H9 (cell line): ENCODE measurements at regions not wholly inside any gene's neighbourhood (a gene's known extent, or its start where the extent isn't known, plus 50 kb on each side); places are given as distances from the start of the nearest gene placed in this dataset.

ENCODE experiments used
- DNase-seq: peaks from one replicate; pipeline ENCODE4 v3.0.0-alpha.2; 2017
- H2AFZ ChIP-seq: one replicate; pipeline ENCODE4 v1.6.1; 2013; ENCODE audit warnings: mild to moderate bottlenecking, low read length, control low read depth, moderate library complexity
- H2AK5ac ChIP-seq: 2 replicates; pipeline ENCODE4 v1.6.1; 2013; ENCODE audit warnings: low read length, control low read depth, mixed read lengths; ENCODE audit not compliant: insufficient read length
- H2BK120ac ChIP-seq: one replicate; pipeline ENCODE4 v1.6.1; 2013; ENCODE audit warnings: low read depth, mild to moderate bottlenecking, low read length, control low read depth, inconsistent platforms; ENCODE audit not compliant: poor library complexity, severe bottlenecking
- H2BK12ac ChIP-seq: 2 replicates; pipeline ENCODE4 v1.6.1; 2013; ENCODE audit warnings: low read length, control low read depth, mixed read lengths, low read depth; ENCODE audit not compliant: insufficient read length
- H2BK15ac ChIP-seq: 2 replicates; pipeline ENCODE4 v1.6.1; 2013; ENCODE audit warnings: low read depth, low read length, control low read depth
- H2BK20ac ChIP-seq: one replicate; pipeline ENCODE4 v1.6.1; 2013; ENCODE audit warnings: low read depth, mild to moderate bottlenecking, low read length, control low read depth, inconsistent platforms; ENCODE audit not compliant: poor library complexity, severe bottlenecking
- H2BK5ac ChIP-seq: 2 replicates; pipeline ENCODE4 v1.6.1; 2013; ENCODE audit warnings: low read length, control low read depth, mixed read lengths; ENCODE audit not compliant: insufficient read length
- H3K14ac ChIP-seq: 2 replicates; pipeline ENCODE4 v1.6.1; 2013; ENCODE audit warnings: low read length, control low read depth; ENCODE audit not compliant: insufficient read depth
- H3K18ac ChIP-seq: 2 replicates; pipeline ENCODE4 v1.6.1; 2013; ENCODE audit warnings: low read depth, mild to moderate bottlenecking, mixed read lengths, low read length, control low read depth; ENCODE audit not compliant: insufficient read length
- H3K23ac ChIP-seq: 2 replicates; pipeline ENCODE4 v1.6.1; 2013; ENCODE audit warnings: low read length, control low read depth, mixed read lengths, low read depth; ENCODE audit not compliant: insufficient read length
- H3K23me2 ChIP-seq: 2 replicates; pipeline ENCODE4 v1.6.1; 2013; ENCODE audit warnings: low read depth, mild to moderate bottlenecking, mixed read lengths, low read length, control low read depth; ENCODE audit not compliant: insufficient read length, poor library complexity, severe bottlenecking
- H3K27ac ChIP-seq: 2 replicates; pipeline ENCODE4 v1.5.1; 2013; ENCODE audit warnings: low read length, control low read depth, mixed read lengths, low read depth; ENCODE audit not compliant: insufficient read length
- H3K27me3 ChIP-seq: 2 replicates; pipeline ENCODE4 v1.6.1; 2013; ENCODE audit warnings: low read length, control low read depth, inconsistent platforms; ENCODE audit not compliant: insufficient read depth
- H3K4ac ChIP-seq: 2 replicates; pipeline ENCODE4 v1.6.1; 2013; ENCODE audit warnings: low read depth, mild to moderate bottlenecking, control low read depth, inconsistent platforms, low read length, moderate library complexity
- H3K4me1 ChIP-seq: 2 replicates; pipeline ENCODE4 v1.6.1; 2013; ENCODE audit warnings: low read length, control low read depth, inconsistent platforms; ENCODE audit not compliant: insufficient read depth
- H3K4me2 ChIP-seq: 2 replicates; pipeline ENCODE4 v1.6.1; 2013; ENCODE audit warnings: low read length, control low read depth, mixed read lengths; ENCODE audit not compliant: insufficient read length, insufficient read depth
- H3K56ac ChIP-seq: 2 replicates; pipeline ENCODE4 v1.6.1; 2013; ENCODE audit warnings: low read depth, mild to moderate bottlenecking, mixed read lengths, low read length, control low read depth; ENCODE audit not compliant: insufficient read length
- H3K79me1 ChIP-seq: 2 replicates; pipeline ENCODE4 v1.6.1; 2013; ENCODE audit warnings: low read depth, mild to moderate bottlenecking, moderate library complexity, low read length, control low read depth, inconsistent platforms; ENCODE audit not compliant: insufficient read depth, poor library complexity, severe bottlenecking
- H3K79me2 ChIP-seq: 2 replicates; pipeline ENCODE4 v1.6.1; 2013; ENCODE audit warnings: low read length, control low read depth, inconsistent platforms; ENCODE audit not compliant: insufficient read depth
- H3K9ac ChIP-seq: 2 replicates; pipeline ENCODE4 v1.6.1; 2013; ENCODE audit warnings: low read length, control low read depth, mixed read lengths; ENCODE audit not compliant: insufficient read length; ENCODE audit errors: extremely low read depth
- H3K9me3 ChIP-seq: one replicate; pipeline ENCODE4 v1.6.1; 2013; ENCODE audit warnings: low read depth, low read length, inconsistent platforms; ENCODE audit not compliant: control insufficient read depth
- H3T11ph ChIP-seq: one replicate; pipeline ENCODE4 v1.6.1; 2013; ENCODE audit warnings: mild to moderate bottlenecking, low read length, control low read depth, inconsistent platforms
- H4K20me1 ChIP-seq: one replicate; pipeline ENCODE4 v1.6.1; 2013; ENCODE audit not compliant: control insufficient read depth, insufficient read length, insufficient read depth
- H4K5ac ChIP-seq: 2 replicates; pipeline ENCODE4 v1.6.1; 2013; ENCODE audit warnings: low read depth, mild to moderate bottlenecking, mixed read lengths, low read length, control low read depth; ENCODE audit not compliant: insufficient read length
- H4K8ac ChIP-seq: replicated peaks from 2 replicates; pipeline ENCODE4 v1.6.1; 2013; ENCODE audit warnings: low read length, control low read depth, mixed read lengths, low read depth; ENCODE audit not compliant: insufficient read length
- H4K91ac ChIP-seq: 2 replicates; pipeline ENCODE4 v1.6.1; 2013; ENCODE audit warnings: low read depth, mild to moderate bottlenecking, moderate library complexity, mixed read lengths, low read length, control low read depth; ENCODE audit not compliant: insufficient read length
- H3K27ac Mint-ChIP-seq, 3 experiments: 2 replicates in 2 of 3; 3 replicates in 1 of 3; pipeline ENCODE4 v1.8.0; 2020 to 2021; ENCODE audit warnings: mixed read lengths in 3 of 3, mild to moderate bottlenecking in 1 of 3, moderate library complexity in 1 of 3
- H3K27me3 Mint-ChIP-seq: 2 replicates; pipeline ENCODE4 v1.8.0; 2021; ENCODE audit warnings: low read depth, mild to moderate bottlenecking, moderate library complexity, mixed read lengths
- H3K36me3 Mint-ChIP-seq, 3 experiments: 2 replicates in 2 of 3; 3 replicates in 1 of 3; pipeline ENCODE4 v1.8.0; 2020 to 2021; ENCODE audit warnings: low read depth in 3 of 3, mixed read lengths in 3 of 3; ENCODE audit not compliant: insufficient read depth in 1 of 3
- H3K4me1 Mint-ChIP-seq, 2 experiments: 2 replicates each; pipeline ENCODE4 v1.8.0; 2020; ENCODE audit warnings: mixed read lengths in 2 of 2
- H3K4me3 Mint-ChIP-seq, 2 experiments: 2 replicates in 1 of 2; 3 replicates in 1 of 2; pipeline ENCODE4 v1.8.0; 2020 to 2021; ENCODE audit warnings: mild to moderate bottlenecking in 2 of 2, mixed read lengths in 2 of 2, moderate library complexity in 1 of 2
- H3K9me3 Mint-ChIP-seq, 2 experiments: 2 replicates in 1 of 2; 3 replicates in 1 of 2; pipeline ENCODE4 v1.8.0; 2020; ENCODE audit warnings: mild to moderate bottlenecking in 2 of 2, mixed read lengths in 2 of 2, moderate library complexity in 1 of 2
- CTCF ChIP-seq: fragments of 200-600 bp; sonication (generic); conservative IDR thresholded peaks from 3 replicates; pipeline ENCODE4 v1.8.0; 2021; ENCODE audit warnings: antibody characterized with exemption, mild to moderate bottlenecking
- WGBS: extraction: QIAGEN DNeasy Blood & Tissue Kit; methylation state at CpG from one replicate; pipeline ENCODE4 v1.1.7; 2013; ENCODE audit warnings: missing lambda C conversion rate, low lambda C conversion rate, mixed read lengths; ENCODE audit not compliant: insufficient read length; ENCODE audit errors: extremely low coverage; 5-methylcytosine and 5-hydroxymethylcytosine counted together

DNA sequence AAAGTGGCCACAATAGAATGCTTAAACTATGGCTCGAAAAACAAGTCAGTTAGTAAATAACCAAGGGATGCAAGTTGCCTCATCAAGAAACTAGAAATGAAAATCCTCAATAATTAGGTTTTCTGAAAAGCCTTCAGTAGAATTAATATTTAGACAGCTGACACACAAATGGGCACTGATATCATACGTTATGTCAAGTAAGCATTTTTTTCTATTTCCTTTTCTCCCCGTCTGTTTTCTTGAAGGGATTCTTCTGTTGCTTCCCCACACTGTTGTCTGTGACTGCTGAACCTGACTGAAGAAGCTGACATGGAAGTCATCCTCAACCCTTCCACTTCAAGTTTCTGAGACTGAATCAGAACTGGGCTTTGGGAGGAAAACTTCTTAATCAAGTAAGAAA lies 151.8 kb upstream of the CADM2 start:
- Histone ChIP-seq H3K9ac (no peak overlapping the region), H3K14ac (no peak overlapping the region), H3K18ac (no peak overlapping the region), H3K27me3 (no peaks in the 10 kb centered on the region), H3K23ac (no peak overlapping the region), H3K4me2 (no peak overlapping the region), H2AK5ac (no peak overlapping the region), H3K79me1 (no peaks in the 10 kb centered on the region), H4K91ac (no peak overlapping the region), H2AFZ (no peak overlapping the region), H3K56ac (no peak overlapping the region), H2BK15ac (no peak overlapping the region), H3K9me3 (no peaks in the 10 kb centered on the region), H3T11ph (no peak overlapping the region), H2BK20ac (no peak overlapping the region), H3K4ac (no peak overlapping the region), H2BK5ac (no peak overlapping the region), H3K27ac (no peak overlapping the region), H4K8ac (no peak overlapping the region), H4K5ac (no peak overlapping the region), H3K23me2 (no peaks in the 10 kb centered on the region), H2BK12ac (no peak overlapping the region), H2BK120ac (no peak overlapping the region), H3K4me1 (no peaks in the 10 kb centered on the region), H3K79me2 (no peaks in the 10 kb centered on the region), H4K20me1 (no peaks in the 10 kb centered on the region)
- peaks cover 5 to 6% of the 10 kb centered on the region in 2 experiments; a peak in 3 of 5 replicates for H3K9me3 Mint-ChIP-seq
- no peak for DNase-seq
- no peaks in the 10 kb centered on the region for H3K27me3 Mint-ChIP-seq
- no peaks in the 10 kb centered on the region; a peak in 1 of 7 replicates for H3K36me3 Mint-ChIP-seq
- H3K4me1 Mint-ChIP-seq: peaks cover 3% of the 10 kb centered on the region in 2 experiments
- H3K27ac Mint-ChIP-seq: no peak overlapping the region
- TF ChIP-seq CTCF: no peak
- no CpG with 5 or more reads among the region's 3 CpGs for WGBS
- H3K4me3 Mint-ChIP-seq: no peak overlapping the region
